ENCODE measurements at regions not wholly inside any gene's neighbourhood (a gene's known extent, or its start where the extent isn't known, plus 50 kb on each side); places are given as distances from the start of the nearest gene placed in this dataset.

DNA sequence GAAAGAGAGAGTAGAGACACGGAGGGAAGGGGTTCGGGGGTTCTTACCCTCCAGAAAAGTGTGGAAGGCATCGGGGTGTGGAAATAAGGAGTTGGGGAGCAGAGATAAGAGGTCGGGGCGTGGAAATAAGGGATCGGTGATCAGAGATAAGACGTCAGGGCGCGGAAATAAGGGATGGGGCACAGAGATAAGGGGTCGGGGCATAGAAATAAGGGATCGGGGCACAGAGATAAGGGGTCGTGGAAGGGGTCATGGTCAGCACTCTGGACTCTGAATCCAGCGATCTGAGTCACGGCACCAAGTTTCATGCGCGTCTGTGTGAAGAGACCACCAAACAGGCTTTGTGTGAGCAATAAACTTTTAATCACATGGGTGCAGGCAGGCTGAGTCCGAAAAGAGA is 119.1 kb downstream of the PCDH10 start:
- TF ChIP-seq CTCF (IDR thresholded peaks at IDR 0.05; ENCODE audit: low read depth, low read length, missing input control): no peak
- no peak for TF ChIP-seq REST (IDR thresholded peaks at IDR 0.05)
- TF ChIP-seq RAD21 (IDR thresholded peaks at IDR 0.05): no peak
- TF ChIP-seq TAF1 (conservative IDR thresholded peaks at IDR 0.05): no peak
- TF ChIP-seq EGR1 (IDR thresholded peaks at IDR 0.05; ENCODE audit: low read depth in 2 of 2): no peak
- TF ChIP-seq JUND (IDR thresholded peaks at IDR 0.05): no peak
- TF ChIP-seq, protein P1, sequence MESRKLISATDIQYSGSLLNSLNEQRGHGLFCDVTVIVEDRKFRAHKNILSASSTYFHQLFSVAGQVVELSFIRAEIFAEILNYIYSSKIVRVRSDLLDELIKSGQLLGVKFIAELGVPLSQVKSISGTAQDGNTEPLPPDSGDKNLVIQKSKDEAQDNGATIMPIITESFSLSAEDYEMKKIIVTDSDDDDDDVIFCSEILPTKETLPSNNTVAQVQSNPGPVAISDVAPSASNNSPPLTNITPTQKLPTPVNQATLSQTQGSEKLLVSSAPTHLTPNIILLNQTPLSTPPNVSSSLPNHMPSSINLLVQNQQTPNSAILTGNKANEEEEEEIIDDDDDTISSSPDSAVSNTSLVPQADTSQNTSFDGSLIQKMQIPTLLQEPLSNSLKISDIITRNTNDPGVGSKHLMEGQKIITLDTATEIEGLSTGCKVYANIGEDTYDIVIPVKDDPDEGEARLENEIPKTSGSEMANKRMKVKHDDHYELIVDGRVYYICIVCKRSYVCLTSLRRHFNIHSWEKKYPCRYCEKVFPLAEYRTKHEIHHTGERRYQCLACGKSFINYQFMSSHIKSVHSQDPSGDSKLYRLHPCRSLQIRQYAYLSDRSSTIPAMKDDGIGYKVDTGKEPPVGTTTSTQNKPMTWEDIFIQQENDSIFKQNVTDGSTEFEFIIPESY (IDR thresholded peaks at IDR 0.05): no peak
- TF ChIP-seq MAX (IDR thresholded peaks at IDR 0.05): no peak
